Activated naive CD4-positive, alpha-beta T cell treated with anti-CD3 and anti-CD28 coated beads, Interleukin-2, amount 10 ng/mL, durations not matched to agents 7 days and 5 days (primary cell): ENCODE measurements at regions not wholly inside any gene's neighbourhood (a gene's known extent, or its start where the extent isn't known, plus 50 kb on each side); places are given as distances from the start of the nearest gene placed in this dataset.

ENCODE experiments used
- CTCF ChIA-PET: fragments of 350-600 bp; sonication (Branson Sonifier 250); formaldehyde crosslinking; loops from one replicate; lab custom pipeline; 2021; ENCODE audit warnings: antibody characterized with exemption; lab: Charles Lee
- DNase-seq: peaks from one replicate; pipeline ENCODE4 v3.0.0-alpha.2; 2020
- H3K27ac Mint-ChIP-seq: one replicate; pipeline ENCODE4 v1.8.0; 2021; ENCODE audit warnings: mild to moderate bottlenecking, moderate library complexity, mixed read lengths
- H3K27me3 Mint-ChIP-seq: one replicate; pipeline ENCODE4 v1.8.0; 2021; ENCODE audit warnings: mild to moderate bottlenecking, mixed read lengths
- H3K36me3 Mint-ChIP-seq: one replicate; pipeline ENCODE4 v1.8.0; 2021; ENCODE audit warnings: mixed read lengths
- H3K4me1 Mint-ChIP-seq: one replicate; pipeline ENCODE4 v1.8.0; 2021; ENCODE audit warnings: mixed read lengths
- H3K4me3 Mint-ChIP-seq: one replicate; pipeline ENCODE4 v1.8.0; 2021; ENCODE audit warnings: mild to moderate bottlenecking, moderate library complexity, mixed read lengths
- H3K9me3 Mint-ChIP-seq: one replicate; pipeline ENCODE4 v1.8.0; 2021; ENCODE audit warnings: mixed read lengths

DNA sequence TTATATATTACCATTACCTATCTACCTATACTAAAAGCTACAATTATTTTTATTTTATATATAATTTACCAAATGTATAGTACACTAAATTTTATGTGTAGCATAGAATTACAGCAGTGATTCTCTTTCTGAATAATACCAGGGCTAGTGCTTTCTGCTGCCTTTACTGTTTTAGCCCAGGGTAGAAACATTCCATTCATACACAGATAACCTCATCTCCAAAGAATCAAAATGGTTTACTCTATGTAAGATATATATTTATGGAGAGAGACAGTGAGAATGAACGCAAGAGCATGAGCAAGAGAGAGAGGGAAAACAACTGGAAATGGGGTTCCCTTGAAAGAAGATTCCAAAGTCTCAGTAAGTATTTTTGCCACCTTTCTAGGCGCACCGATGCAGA, 56.3 kb upstream of the ATXN1 start:
- peaks cover 5% of the 10 kb centered on the region for H3K27me3 Mint-ChIP-seq
- H3K36me3 Mint-ChIP-seq, result peaks cover 5% of the 10 kb centered on the region
- CTCF ChIA-PET, result no interaction called here
- no peak overlapping the region for H3K27ac Mint-ChIP-seq
- DNase-seq, result no peak
- no peaks in the 10 kb centered on the region for H3K4me1 Mint-ChIP-seq
- peaks cover 14% of the 10 kb centered on the region for H3K9me3 Mint-ChIP-seq
- no peak overlapping the region for H3K4me3 Mint-ChIP-seq

DNA sequence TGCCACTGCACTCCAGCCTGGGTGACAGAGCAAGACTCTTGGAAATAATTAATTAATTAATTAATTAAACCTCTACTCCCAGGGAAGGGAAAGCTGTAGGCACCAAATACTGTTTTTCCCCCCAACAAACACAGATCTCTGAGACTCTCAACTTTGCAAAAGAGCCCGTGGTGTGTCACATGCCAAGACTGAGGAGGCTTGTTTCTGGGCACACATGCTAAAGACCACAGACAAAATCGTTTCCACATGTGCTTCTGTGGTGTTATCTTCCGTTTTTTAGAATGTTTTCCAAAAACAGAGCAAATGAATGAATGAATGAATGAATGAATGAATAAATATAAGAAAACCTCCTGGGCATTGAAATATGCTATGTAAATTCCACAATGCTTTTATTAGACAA, 55.6 kb upstream of the ATXN1 start:
- H3K27me3 Mint-ChIP-seq, result peaks cover 8% of the 10 kb centered on the region

DNA sequence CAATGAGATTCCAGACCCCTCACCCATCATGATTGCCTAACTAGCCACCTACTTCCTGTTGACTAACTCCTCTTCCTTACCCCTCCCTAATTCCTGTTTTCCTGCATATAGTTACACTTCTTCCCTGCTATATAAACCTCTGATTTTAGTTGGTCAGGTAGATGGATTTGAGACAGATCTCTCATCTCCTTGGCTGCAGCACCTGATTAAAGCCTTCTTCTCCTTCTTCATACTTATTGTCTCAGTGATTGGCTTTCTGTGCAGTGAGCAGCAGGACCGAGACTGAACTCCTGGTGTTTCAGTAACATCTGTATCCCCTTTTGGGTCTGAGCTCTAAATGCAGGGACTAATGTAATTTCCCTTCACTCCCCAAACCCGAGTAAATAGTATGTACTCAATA, 51.7 kb upstream of the ATXN1 start:
- Mint-ChIP-seq H3K4me1 (no peaks in the 10 kb centered on the region), H3K36me3 (peaks cover 9% of the 10 kb centered on the region)

More for the DNA sequence above, 55.6 kb upstream of the ATXN1 start:
- CTCF ChIA-PET, result no interaction called here
- Mint-ChIP-seq H3K36me3 (peaks cover 9% of the 10 kb centered on the region), H3K27ac (no peak overlapping the region), H3K4me1 (no peaks in the 10 kb centered on the region), H3K4me3 (no peak overlapping the region), H3K9me3 (peaks cover 21% of the 10 kb centered on the region)
- no peak for DNase-seq

DNA sequence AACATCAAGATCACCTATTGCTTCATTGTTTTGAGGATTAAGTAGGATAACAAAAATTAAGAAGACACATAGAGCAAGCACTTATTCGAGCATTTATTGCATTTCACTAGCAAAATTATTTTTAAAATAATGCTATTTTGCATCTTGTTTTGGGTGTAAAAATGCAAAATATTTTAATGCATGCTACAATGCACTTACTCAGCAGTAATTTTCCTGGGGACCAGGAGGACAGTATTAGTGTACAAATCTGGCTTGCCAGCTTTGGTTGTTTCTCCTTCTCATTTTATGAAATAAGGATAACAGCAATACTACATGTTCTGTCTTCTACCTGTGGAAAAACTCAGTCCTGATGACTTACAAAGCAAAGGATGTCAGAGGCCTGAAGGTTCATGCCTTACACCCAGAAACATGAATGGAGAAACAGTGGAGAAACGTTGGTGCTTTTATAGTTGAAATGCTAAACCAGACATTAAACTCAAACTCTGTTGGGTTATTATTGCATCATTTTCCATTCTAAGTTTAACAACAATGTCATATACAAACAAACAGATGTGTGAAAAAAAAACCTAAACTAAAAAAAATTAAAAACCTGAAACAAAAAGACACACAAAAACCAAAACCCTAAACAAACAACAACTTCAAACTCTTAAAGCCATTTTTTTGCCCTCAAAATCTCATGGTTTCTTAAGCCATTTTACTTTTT, 50.2 kb upstream of the ATXN1 start:
- no peak overlapping the region for H3K4me3 Mint-ChIP-seq
- H3K27me3 Mint-ChIP-seq, result peaks cover 4% of the 10 kb centered on the region
- no peaks in the 10 kb centered on the region for H3K4me1 Mint-ChIP-seq
- DNase-seq, result no peak
- H3K9me3 Mint-ChIP-seq, result peaks cover 25% of the 10 kb centered on the region
- CTCF ChIA-PET, result no interaction called here
- peaks cover 9% of the 10 kb centered on the region for H3K36me3 Mint-ChIP-seq
- H3K27ac Mint-ChIP-seq, result no peak overlapping the region

More for the DNA sequence above, 51.7 kb upstream of the ATXN1 start:
- H3K4me3 Mint-ChIP-seq, result no peak overlapping the region
- CTCF ChIA-PET, result no interaction called here
- H3K27ac Mint-ChIP-seq, result no peak overlapping the region
- H3K9me3 Mint-ChIP-seq, result peaks cover 25% of the 10 kb centered on the region
- H3K27me3 Mint-ChIP-seq, result peaks cover 4% of the 10 kb centered on the region
- DNase-seq, result no peak
